GM12874 (cell line): ENCODE measurements at regions not wholly inside any gene's neighbourhood (a gene's known extent, or its start where the extent isn't known, plus 50 kb on each side); places are given as distances from the start of the nearest gene placed in this dataset.

Experiments
- CTCF ChIP-seq: IDR thresholded peaks from 2 replicates; pipeline ENCODE4 v1.5.1; 2011; ENCODE audit warnings: low read depth, mild to moderate bottlenecking, control low read depth, low read length, moderate library complexity; ENCODE audit not compliant: insufficient read depth

DNA sequence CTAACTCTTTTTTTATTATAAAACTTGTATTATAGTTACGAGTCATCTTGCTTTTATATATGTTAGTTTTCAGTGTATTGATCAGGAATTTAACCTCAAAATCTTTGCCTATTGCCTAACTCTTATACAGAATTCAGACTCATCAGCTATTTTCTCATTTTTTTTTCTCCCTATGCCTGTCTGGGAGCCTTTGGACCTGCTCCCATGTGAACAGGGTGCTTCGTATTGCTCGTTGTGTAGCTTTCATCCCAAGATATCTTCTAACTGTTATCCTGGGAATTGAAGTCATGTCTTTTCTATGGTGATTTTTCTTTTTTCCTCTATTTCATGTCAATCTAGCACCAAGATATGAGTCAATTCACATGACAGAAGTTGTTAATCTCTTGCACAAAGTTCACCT, 814.0 kb downstream of the SLC4A3 start:
- no peak for TF ChIP-seq CTCF

DNA sequence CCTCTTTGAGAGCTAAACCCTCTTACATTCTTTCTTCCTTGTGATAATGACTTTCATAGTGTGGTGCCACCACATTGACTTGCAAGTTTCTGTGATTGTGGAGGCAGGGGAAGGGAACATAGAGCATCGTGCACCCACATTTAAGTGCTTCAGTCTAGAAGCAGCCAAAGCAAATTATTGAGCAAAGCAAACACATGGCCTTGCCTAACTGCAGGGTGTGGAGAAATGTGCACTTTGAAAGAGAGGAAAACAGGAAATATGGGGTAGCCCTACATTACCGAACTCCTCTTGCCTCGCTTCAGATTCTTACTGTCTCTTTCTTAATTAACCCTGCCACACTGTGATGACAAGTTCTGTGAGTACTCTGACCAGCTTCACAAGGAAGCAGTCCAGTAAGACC, 814.6 kb downstream of the SLC4A3 start:
- no peak for TF ChIP-seq CTCF

DNA sequence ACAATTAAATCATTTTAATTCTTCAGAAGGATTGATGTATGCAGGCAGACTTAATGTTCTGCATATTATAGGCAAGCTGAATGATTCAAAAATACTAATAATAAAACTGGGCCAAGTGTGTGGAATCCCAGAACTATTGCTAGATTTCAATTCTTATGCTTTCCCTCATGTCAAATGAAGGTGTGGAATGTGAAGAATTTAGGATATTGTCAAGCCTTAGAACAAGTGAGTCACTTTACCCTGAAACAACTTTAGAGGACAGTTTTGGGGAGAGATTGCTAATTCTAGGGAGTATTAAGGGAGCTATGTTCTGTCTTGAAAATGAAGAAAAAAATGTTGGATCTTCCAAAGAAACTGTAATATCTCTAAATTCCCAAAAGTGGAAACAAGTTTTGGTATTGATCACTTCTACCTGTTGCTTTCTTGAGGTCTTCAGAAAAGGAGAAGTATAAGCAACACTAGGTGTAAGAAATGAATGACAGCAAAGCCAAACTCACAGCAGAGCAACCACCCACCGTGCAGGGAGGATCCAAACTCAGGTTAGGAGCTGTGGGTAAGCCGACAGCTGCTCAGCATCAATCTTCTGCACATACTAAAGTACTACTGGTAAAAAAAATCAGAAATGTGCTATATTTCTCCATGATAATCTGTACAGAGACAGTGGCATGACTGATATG, 818.1 kb downstream of the SLC4A3 start:
- TF ChIP-seq CTCF, result no peak

DNA sequence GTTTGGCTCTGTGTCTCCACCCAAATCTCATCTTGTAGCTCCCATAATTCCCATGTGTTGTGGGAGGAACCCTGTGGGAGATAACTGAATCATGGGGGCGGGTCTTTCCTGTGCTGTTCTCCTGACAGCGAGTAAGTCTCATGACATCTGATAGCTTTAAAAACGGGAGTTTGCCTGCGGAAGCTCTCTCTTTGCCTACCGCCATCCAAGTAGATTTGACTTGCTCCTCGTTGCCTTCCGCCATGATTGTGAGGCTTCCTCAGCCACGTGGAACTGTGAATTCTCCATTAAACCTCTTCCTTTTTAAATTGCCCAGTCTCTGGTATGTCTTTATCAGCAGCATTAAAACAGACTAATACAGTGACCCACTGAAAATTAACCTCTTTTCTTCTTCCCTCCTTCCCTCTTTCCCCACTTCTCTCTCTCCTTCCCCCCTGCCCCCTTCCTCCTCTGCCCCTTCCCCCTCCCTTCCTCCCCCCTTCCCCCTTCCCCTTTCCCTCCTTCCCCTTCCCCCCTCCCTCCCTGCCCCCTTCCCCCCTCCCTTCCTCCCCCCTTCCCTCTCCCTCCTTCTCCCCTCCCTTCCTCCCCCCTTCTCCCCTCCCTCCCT, 818.8 kb downstream of the SLC4A3 start:
- no peak for TF ChIP-seq CTCF

DNA sequence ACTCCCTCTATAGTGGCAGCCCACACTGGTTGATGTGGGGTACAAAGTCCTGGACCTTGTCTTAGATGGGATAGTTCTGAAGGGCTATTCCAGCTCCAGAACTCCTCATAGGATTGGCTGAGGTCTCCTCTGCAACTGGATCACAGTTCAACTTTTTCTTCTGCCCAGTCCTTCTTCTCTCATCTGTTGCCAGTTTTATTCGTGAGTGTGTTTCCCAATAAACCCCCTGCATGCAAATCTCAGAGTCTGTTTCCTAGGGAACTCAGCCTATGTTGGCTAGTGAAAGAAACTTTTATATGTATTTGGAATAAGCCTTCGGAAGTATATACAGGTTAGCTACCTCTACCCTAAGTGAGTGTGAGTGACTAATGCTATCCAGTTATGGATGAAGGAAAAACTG, 823.4 kb downstream of the SLC4A3 start:
- TF ChIP-seq CTCF, result no peak

- TF ChIP-seq CTCF, result no peak
Observed at GRCh38 chr2:220451438-220451837, 824.0 kb downstream of the SLC4A3 start.

GRCh38 chr2:220452561-220452960, 825.1 kb downstream of the SLC4A3 start:
- no peak for TF ChIP-seq CTCF
